Spleen (tissue), 7 donors: ENCODE measurements at regions not wholly inside any gene's neighbourhood (a gene's known extent, or its start where the extent isn't known, plus 50 kb on each side); places are given as distances from the start of the nearest gene placed in this dataset.

Experiments
- CTCF ChIP-seq, 11 experiments: fragments of 200-600 bp in 7 of 11; fragments of 450-650 bp in 4 of 11; sonication (generic) in 4 of 11; IDR thresholded peaks in 8 of 11; conservative IDR thresholded peaks in 3 of 11; 1 replicate in 7 of 11; 2 replicates in 4 of 11; pipeline versions ENCODE4 v1.4.0 to v1.8.0; 2016 to 2021; ENCODE audit warnings: antibody characterized with exemption in 11 of 11, inconsistent platforms in 4 of 11, mild to moderate bottlenecking in 1 of 11
- POLR2A ChIP-seq, 3 donors: fragments of 450-650 bp; IDR thresholded peaks; one replicate each; pipeline ENCODE4 v1.5.1; 2017; ENCODE audit warnings: antibody characterized with exemption in 3 of 3, mild to moderate bottlenecking in 1 of 3
- POLR2AphosphoS5 ChIP-seq, 3 donors: sonication (generic); formaldehyde crosslinking; IDR thresholded peaks; one replicate each; pipeline ENCODE4 v1.5.1; 2017; ENCODE audit warnings: antibody characterized with exemption in 3 of 3
- donor health status: DM: no; HTN: no; CAD: no; lungs with moderate emphysema.
- donor health status: DM: no; HTN: no; CAD: no.
- donor health status: DM: no; HTN: no; CAD: no.

- TF ChIP-seq POLR2A (IDR thresholded peaks at IDR 0.05) (no peak), CTCF (IDR thresholded peaks at IDR 0.05 in 8 of 11, conservative IDR thresholded peaks at IDR 0.05 in 3 of 11) (no peak), POLR2AphosphoS5 (IDR thresholded peaks at IDR 0.05) (no peak)
These were observed 593.8 kb upstream of the PCDH7 start for GRCh38 chr4:30126351-30126750.
